ENCODE measurements at regions not wholly inside any gene's neighbourhood (a gene's known extent, or its start where the extent isn't known, plus 50 kb on each side); places are given as distances from the start of the nearest gene placed in this dataset.

DNA sequence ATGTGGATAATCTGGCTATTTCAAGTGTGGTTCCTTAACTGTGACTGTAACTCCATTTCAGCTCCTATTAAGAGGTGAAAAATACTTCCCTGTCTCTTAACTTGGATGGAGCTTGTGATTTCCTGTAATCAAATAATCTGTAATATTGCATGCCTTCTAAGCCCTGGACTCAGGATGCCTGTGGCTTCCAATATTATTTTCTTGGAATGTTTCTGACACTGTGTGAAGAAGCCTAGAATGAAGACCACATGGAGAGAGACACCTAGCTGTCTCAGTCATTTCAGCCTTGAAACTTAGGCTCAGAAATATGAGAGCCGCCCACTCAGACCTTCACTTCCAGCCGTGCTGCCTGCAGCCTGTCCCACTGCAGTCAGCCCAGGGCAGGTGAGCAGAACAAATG is 544.3 kb downstream of the TRIML1 start:
- DNase-seq (ENCODE audit: low read depth, low spot score): no peak
- H3K27ac ChIP-seq (ENCODE audit: low read depth, low read length): no peak overlapping the region
- POLR2A ChIA-PET: no interaction called here
- no peaks in the 10 kb centered on the region for H3K27me3 ChIP-seq (ENCODE audit: control insufficient read depth, insufficient read depth, low read length)
- peaks cover 7% of the 10 kb centered on the region; the same call in 1 of the 2 replicates for H3K9me3 ChIP-seq (ENCODE audit: control insufficient read depth, insufficient read depth, low read length)
- no peak overlapping the region for H3K4me3 ChIP-seq (ENCODE audit: low read depth, low read length)
- TF ChIP-seq, protein P1, sequence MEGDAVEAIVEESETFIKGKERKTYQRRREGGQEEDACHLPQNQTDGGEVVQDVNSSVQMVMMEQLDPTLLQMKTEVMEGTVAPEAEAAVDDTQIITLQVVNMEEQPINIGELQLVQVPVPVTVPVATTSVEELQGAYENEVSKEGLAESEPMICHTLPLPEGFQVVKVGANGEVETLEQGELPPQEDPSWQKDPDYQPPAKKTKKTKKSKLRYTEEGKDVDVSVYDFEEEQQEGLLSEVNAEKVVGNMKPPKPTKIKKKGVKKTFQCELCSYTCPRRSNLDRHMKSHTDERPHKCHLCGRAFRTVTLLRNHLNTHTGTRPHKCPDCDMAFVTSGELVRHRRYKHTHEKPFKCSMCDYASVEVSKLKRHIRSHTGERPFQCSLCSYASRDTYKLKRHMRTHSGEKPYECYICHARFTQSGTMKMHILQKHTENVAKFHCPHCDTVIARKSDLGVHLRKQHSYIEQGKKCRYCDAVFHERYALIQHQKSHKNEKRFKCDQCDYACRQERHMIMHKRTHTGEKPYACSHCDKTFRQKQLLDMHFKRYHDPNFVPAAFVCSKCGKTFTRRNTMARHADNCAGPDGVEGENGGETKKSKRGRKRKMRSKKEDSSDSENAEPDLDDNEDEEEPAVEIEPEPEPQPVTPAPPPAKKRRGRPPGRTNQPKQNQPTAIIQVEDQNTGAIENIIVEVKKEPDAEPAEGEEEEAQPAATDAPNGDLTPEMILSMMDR (IDR thresholded peaks at IDR 0.05; ENCODE audit: low read depth, low read length): no peak
- CTCF ChIA-PET: no interaction called here

DNA sequence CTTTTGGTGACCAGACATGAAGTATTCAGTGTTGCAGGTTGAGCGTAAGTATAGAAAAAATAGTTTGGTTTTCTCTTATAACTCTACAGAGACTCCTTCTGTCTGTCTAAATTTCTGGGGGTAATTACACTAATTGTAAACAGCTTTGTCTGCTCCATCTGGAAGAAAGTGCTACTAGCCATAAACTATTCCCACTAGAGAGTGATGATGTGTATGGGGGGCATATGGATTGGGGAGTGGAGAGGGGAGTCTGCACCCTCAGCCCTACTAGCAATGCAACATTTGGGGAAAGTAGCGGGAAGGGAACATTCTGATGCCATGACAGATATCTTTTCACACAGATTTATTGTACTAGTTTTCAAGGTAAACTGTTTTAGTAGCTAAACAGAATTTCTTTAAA is 549.7 kb downstream of the TRIML1 start:
- DNase-seq (ENCODE audit: low read depth, low spot score): no peak
- ChIA-PET POLR2A (no interaction called here), CTCF (no interaction called here)
- no peak overlapping the region for H3K4me3 ChIP-seq (ENCODE audit: low read depth, low read length)
- TF ChIP-seq, protein P1 (IDR thresholded peaks at IDR 0.05; ENCODE audit: low read depth, low read length): no peak
- peaks cover 3% of the 10 kb centered on the region; the same call in 1 of the 2 replicates for H3K9me3 ChIP-seq (ENCODE audit: control insufficient read depth, insufficient read depth, low read length)
- H3K27ac ChIP-seq (ENCODE audit: low read depth, low read length): no peak overlapping the region
- H3K27me3 ChIP-seq (ENCODE audit: control insufficient read depth, insufficient read depth, low read length): no peaks in the 10 kb centered on the region

DNA sequence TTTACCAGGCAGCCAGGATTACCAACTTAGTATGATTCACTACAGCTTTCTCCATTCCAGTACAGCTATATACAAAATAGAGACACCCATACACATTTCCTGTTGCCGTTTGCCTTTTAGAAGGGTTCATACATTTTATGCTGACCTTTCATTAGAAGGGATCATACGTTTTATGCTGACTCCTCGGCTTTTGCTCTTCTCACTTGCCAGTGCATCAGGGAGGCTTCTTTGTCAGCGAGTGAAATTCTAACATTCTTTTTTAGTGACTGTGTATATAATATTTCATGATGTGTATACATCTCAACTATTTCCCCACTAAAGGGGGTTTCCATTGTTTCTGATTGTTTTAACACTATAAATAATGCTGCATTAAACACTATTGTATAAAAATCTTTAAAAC is 552.6 kb downstream of the TRIML1 start:
- CTCF ChIA-PET: interaction anchor here (0.7 kb wide), 1 partner anchor 432 kb away, joined by 3 read pairs; no protein-coding TSS in a partner anchor
- peaks cover 3% of the 10 kb centered on the region; the same call in 1 of the 2 replicates for H3K9me3 ChIP-seq (ENCODE audit: control insufficient read depth, insufficient read depth, low read length)
- no peak overlapping the region for H3K4me3 ChIP-seq (ENCODE audit: low read depth, low read length)
- no peaks in the 10 kb centered on the region for H3K27me3 ChIP-seq (ENCODE audit: control insufficient read depth, insufficient read depth, low read length)
- H3K27ac ChIP-seq (ENCODE audit: low read depth, low read length): peak overlapping the region; percentile 62
- TF ChIP-seq, protein P1 (IDR thresholded peaks at IDR 0.05; ENCODE audit: low read depth, low read length): no peak
- POLR2A ChIA-PET: no interaction called here
- peak; percentile 61 for DNase-seq (ENCODE audit: low read depth, low spot score)

DNA sequence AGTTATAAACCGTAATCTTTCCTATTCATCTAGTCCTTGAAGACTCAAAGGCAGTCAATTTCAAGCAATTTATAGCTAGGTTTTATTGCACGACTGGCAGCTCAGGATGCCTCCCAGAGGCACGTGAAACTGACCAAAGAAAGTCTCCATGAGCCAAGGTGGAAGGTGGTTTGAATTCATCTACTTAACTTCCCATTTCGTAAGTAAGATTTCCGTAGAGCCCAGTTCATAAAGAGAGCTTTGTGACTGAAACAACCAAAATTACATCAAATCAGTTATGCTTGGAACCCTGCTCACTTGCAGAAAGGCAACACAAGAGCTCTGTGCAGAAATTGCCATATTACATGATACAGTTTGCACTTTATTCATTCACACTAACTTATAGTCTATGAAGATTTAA is 556.0 kb downstream of the TRIML1 start:
- ChIA-PET CTCF (no interaction called here), POLR2A (no interaction called here)
- no peak overlapping the region for H3K4me3 ChIP-seq (ENCODE audit: low read depth, low read length)
- DNase-seq (ENCODE audit: low read depth, low spot score): no peak
- no peaks in the 10 kb centered on the region for H3K9me3 ChIP-seq (ENCODE audit: control insufficient read depth, insufficient read depth, low read length)
- TF ChIP-seq, protein P1 (IDR thresholded peaks at IDR 0.05; ENCODE audit: low read depth, low read length): no peak
- H3K27me3 ChIP-seq (ENCODE audit: control insufficient read depth, insufficient read depth, low read length): no peaks in the 10 kb centered on the region
- no peak overlapping the region for H3K27ac ChIP-seq (ENCODE audit: low read depth, low read length)

DNA sequence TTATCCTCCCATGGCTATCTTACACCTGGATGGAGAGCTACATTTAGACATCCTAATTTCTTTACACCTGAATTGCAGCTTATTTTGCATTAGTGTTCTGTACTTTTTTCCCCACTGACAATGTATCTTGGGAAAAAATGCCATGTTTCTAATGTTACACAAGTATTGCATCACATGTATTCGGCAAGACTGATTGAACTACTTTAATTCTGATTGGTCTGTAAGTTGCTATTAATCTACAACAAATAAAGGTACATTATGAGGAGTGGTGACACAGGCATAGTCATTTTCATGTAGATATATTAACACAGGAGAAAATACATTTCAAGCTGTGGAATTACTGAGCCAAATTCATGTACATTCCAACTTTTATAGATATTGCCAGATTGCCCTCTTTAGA is 558.0 kb downstream of the TRIML1 start:
- CTCF ChIA-PET: no interaction called here

More for the DNA sequence above, 558.0 kb downstream of the TRIML1 start:
- H3K27ac ChIP-seq (ENCODE audit: low read depth, low read length): no peak overlapping the region
- DNase-seq (ENCODE audit: low read depth, low spot score): no peak
- POLR2A ChIA-PET: no interaction called here
- H3K9me3 ChIP-seq (ENCODE audit: control insufficient read depth, insufficient read depth, low read length): no peaks in the 10 kb centered on the region
- no peak overlapping the region for H3K4me3 ChIP-seq (ENCODE audit: low read depth, low read length)
- H3K27me3 ChIP-seq (ENCODE audit: control insufficient read depth, insufficient read depth, low read length): no peaks in the 10 kb centered on the region
- TF ChIP-seq, protein P1 (IDR thresholded peaks at IDR 0.05; ENCODE audit: low read depth, low read length): no peak

Data from AG04450 (cell line).